Panc1 (cell line): ENCODE measurements at regions not wholly inside any gene's neighbourhood (a gene's known extent, or its start where the extent isn't known, plus 50 kb on each side); places are given as distances from the start of the nearest gene placed in this dataset.

Source experiments
- POLR2AphosphoS5 ChIP-seq: IDR thresholded peaks from 2 replicates; pipeline ENCODE4 v1.6.1; 2012; ENCODE audit warnings: mild to moderate bottlenecking, low read depth, low read length, moderate library complexity
- TCF7L2 ChIP-seq: IDR thresholded peaks from 2 replicates; pipeline ENCODE4 v1.6.1; 2011; ENCODE audit warnings: mild to moderate bottlenecking, low read depth, low read length, inconsistent platforms
- TF ChIP-seq, protein P1 (sequence below): fragments of 450-650 bp; IDR thresholded peaks from 2 replicates; pipeline ENCODE4 v1.5.1; 2017; ENCODE audit warnings: mild to moderate bottlenecking
- TF ChIP-seq, protein P2 (sequence below), 2 experiments: IDR thresholded peaks; 2 replicates each; pipeline ENCODE4 v1.6.1; 2011 to 2012; ENCODE audit warnings: low read depth in 2 of 2, control low read depth in 1 of 2, low read length in 1 of 2, mild to moderate bottlenecking in 1 of 2, moderate library complexity in 1 of 2; ENCODE audit not compliant: insufficient read depth in 1 of 2

DNA sequence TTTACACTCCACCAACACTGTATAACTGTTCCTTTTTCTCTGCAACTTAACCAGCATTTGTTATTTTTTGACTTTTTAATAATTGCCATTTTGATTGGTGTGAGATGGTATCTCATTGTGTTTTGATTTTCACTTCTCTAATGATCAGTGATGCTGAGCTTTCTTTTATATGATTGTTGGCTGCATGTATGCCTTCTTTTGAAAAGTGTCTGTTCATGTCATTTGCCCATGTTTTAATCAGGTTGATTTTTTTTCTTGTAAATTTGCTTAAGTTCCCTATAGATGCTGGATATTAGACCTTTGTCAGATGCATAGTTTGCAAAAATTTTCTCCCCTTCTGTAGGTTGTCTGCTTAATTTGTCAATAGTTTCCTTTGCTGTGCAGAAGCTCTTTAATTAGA, 263.0 kb downstream of the MBNL1 start:
- TF ChIP-seq, protein P1, sequence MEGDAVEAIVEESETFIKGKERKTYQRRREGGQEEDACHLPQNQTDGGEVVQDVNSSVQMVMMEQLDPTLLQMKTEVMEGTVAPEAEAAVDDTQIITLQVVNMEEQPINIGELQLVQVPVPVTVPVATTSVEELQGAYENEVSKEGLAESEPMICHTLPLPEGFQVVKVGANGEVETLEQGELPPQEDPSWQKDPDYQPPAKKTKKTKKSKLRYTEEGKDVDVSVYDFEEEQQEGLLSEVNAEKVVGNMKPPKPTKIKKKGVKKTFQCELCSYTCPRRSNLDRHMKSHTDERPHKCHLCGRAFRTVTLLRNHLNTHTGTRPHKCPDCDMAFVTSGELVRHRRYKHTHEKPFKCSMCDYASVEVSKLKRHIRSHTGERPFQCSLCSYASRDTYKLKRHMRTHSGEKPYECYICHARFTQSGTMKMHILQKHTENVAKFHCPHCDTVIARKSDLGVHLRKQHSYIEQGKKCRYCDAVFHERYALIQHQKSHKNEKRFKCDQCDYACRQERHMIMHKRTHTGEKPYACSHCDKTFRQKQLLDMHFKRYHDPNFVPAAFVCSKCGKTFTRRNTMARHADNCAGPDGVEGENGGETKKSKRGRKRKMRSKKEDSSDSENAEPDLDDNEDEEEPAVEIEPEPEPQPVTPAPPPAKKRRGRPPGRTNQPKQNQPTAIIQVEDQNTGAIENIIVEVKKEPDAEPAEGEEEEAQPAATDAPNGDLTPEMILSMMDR: no peak
- TF ChIP-seq, protein P2, sequence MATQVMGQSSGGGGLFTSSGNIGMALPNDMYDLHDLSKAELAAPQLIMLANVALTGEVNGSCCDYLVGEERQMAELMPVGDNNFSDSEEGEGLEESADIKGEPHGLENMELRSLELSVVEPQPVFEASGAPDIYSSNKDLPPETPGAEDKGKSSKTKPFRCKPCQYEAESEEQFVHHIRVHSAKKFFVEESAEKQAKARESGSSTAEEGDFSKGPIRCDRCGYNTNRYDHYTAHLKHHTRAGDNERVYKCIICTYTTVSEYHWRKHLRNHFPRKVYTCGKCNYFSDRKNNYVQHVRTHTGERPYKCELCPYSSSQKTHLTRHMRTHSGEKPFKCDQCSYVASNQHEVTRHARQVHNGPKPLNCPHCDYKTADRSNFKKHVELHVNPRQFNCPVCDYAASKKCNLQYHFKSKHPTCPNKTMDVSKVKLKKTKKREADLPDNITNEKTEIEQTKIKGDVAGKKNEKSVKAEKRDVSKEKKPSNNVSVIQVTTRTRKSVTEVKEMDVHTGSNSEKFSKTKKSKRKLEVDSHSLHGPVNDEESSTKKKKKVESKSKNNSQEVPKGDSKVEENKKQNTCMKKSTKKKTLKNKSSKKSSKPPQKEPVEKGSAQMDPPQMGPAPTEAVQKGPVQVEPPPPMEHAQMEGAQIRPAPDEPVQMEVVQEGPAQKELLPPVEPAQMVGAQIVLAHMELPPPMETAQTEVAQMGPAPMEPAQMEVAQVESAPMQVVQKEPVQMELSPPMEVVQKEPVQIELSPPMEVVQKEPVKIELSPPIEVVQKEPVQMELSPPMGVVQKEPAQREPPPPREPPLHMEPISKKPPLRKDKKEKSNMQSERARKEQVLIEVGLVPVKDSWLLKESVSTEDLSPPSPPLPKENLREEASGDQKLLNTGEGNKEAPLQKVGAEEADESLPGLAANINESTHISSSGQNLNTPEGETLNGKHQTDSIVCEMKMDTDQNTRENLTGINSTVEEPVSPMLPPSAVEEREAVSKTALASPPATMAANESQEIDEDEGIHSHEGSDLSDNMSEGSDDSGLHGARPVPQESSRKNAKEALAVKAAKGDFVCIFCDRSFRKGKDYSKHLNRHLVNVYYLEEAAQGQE (IDR thresholded peaks at IDR 0.05; ENCODE audit: insufficient read depth in 1 of 2, low read depth in 2 of 2, low read length in 1 of 2): no peak
- TF ChIP-seq POLR2AphosphoS5 (no peak), TCF7L2 (no peak)
